OCI-LY1 (cell line): ENCODE measurements at regions not wholly inside any gene's neighbourhood (a gene's known extent, or its start where the extent isn't known, plus 50 kb on each side); places are given as distances from the start of the nearest gene placed in this dataset.

Experiments used
- H2AFZ ChIP-seq: fragments of 200-600 bp; sonication (generic), shearing (Covaris generic); 2 replicates; pipeline ENCODE4 v1.6.0; 2014; ENCODE audit warnings: antibody characterized with exemption, mild to moderate bottlenecking, low read length
- H3F3A ChIP-seq: fragments of 200-600 bp; sonication (generic), shearing (Covaris generic); 2 replicates; pipeline ENCODE4 v1.6.0; 2014; ENCODE audit warnings: mild to moderate bottlenecking, antibody characterized with exemption, low read length, moderate library complexity; ENCODE audit not compliant: insufficient read depth
- H3K27ac ChIP-seq: fragments of 200-600 bp; sonication (generic); 2 replicates; pipeline ENCODE4 v1.5.1; 2014; ENCODE audit warnings: low read length, mixed run types, mild to moderate bottlenecking, low read depth; ENCODE audit not compliant: poor library complexity, severe bottlenecking
- H3K27me3 ChIP-seq: fragments of 200-600 bp; sonication (generic); 2 replicates; pipeline ENCODE4 v1.6.0; 2014; ENCODE audit warnings: antibody characterized with exemption, mild to moderate bottlenecking, low read length, moderate library complexity; ENCODE audit not compliant: insufficient read depth
- H3K36me3 ChIP-seq: fragments of 200-600 bp; sonication (generic); 2 replicates; pipeline ENCODE4 v1.6.1; 2014; ENCODE audit warnings: mild to moderate bottlenecking, antibody characterized with exemption, low read length, moderate library complexity, mixed read lengths; ENCODE audit not compliant: insufficient read depth
- H3K4me1 ChIP-seq: fragments of 200-600 bp; sonication (generic); 2 replicates; pipeline ENCODE4 v1.5.1; 2014; ENCODE audit warnings: mild to moderate bottlenecking, low read length, moderate library complexity; ENCODE audit not compliant: insufficient read depth, severe bottlenecking
- H3K4me2 ChIP-seq: fragments of 200-600 bp; sonication (generic), shearing (Covaris generic); 2 replicates; pipeline ENCODE4 v1.6.1; 2014; ENCODE audit warnings: low read length
- H3K4me3 ChIP-seq: fragments of 200-600 bp; sonication (generic); 2 replicates; pipeline ENCODE4 v1.5.1; 2014; ENCODE audit warnings: low read length, low read depth, mild to moderate bottlenecking, mixed read lengths; ENCODE audit not compliant: poor library complexity, severe bottlenecking
- H3K79me2 ChIP-seq: fragments of 200-600 bp; shearing (Covaris generic); 2 replicates; pipeline ENCODE4 v1.6.1; 2016; ENCODE audit warnings: mixed run types, low read length, mixed read lengths; ENCODE audit not compliant: insufficient read depth
- H3K9ac ChIP-seq: fragments of 200-600 bp; sonication (generic), shearing (Covaris generic); 2 replicates; pipeline ENCODE4 v1.6.1; 2014; ENCODE audit warnings: mild to moderate bottlenecking, low read length, mixed read lengths
- H3K9me2 ChIP-seq: fragments of 200-600 bp; sonication (generic), shearing (Covaris generic); 2 replicates; pipeline ENCODE4 v1.6.1; 2014; ENCODE audit warnings: low read depth, mild to moderate bottlenecking, low read length, mixed read lengths
- H3K9me3 ChIP-seq: fragments of 200-600 bp; shearing (Covaris generic); 2 replicates; pipeline ENCODE4 v1.6.1; 2014; ENCODE audit warnings: low read length, mixed read lengths
- H4K20me1 ChIP-seq: fragments of 200-600 bp; sonication (generic), shearing (Covaris generic); 2 replicates; pipeline ENCODE4 v1.6.0; 2016; ENCODE audit warnings: mild to moderate bottlenecking, low read length; ENCODE audit not compliant: insufficient read depth
- CTCF ChIP-seq: fragments of 200-600 bp; sonication (generic), shearing (Covaris generic); IDR thresholded peaks from 2 replicates; pipeline ENCODE4 v1.5.1; 2017; ENCODE audit warnings: mild to moderate bottlenecking, antibody characterized with exemption, low read length, moderate library complexity, mixed read lengths
- EZH2 ChIP-seq: fragments of 200-600 bp; sonication (generic), shearing (Covaris generic); IDR thresholded peaks from 2 replicates; pipeline ENCODE4 v1.8.0; 2017; ENCODE audit warnings: borderline replicate concordance, mixed run types, mild to moderate bottlenecking, antibody characterized with exemption, low read length, moderate library complexity, mixed read lengths

GRCh38 chr9:129507805-129508204 is 113.1 kb downstream of the C9orf50 start:
- no peak for TF ChIP-seq EZH2
- TF ChIP-seq CTCF = no peak
- Histone ChIP-seq H3K4me1 (no peaks in the 10 kb centered on the region), H3K4me2 (no peak overlapping the region)

GRCh38 chr9:129506892-129507291 is 114.0 kb downstream of the C9orf50 start:
- TF ChIP-seq CTCF (no peak), EZH2 (no peak)

More at GRCh38 chr9:129507805-129508204, 113.1 kb downstream of the C9orf50 start:
- H3K9ac ChIP-seq = no peak overlapping the region
- no peaks in the 10 kb centered on the region for H4K20me1 ChIP-seq
- no peak overlapping the region for H3K27ac ChIP-seq
- H3K36me3 ChIP-seq = no peaks in the 10 kb centered on the region
- no peaks in the 10 kb centered on the region for H3F3A ChIP-seq
- no peak overlapping the region for H3K4me3 ChIP-seq
- no peaks in the 10 kb centered on the region for H3K9me2 ChIP-seq
- H3K79me2 ChIP-seq = no peaks in the 10 kb centered on the region
- no peaks in the 10 kb centered on the region for H3K9me3 ChIP-seq
- no peak overlapping the region for H2AFZ ChIP-seq
- H3K27me3 ChIP-seq = no peaks in the 10 kb centered on the region; the same call in 1 of the 2 replicates

GRCh38 chr9:129506041-129506440 is 114.9 kb downstream of the C9orf50 start:
- Histone ChIP-seq H3K79me2 (no peaks in the 10 kb centered on the region), H3K9me2 (no peaks in the 10 kb centered on the region), H3K4me3 (no peak overlapping the region), H3K27me3 (no peaks in the 10 kb centered on the region; the same call in 1 of the 2 replicates), H3K4me2 (no peak overlapping the region), H3K4me1 (no peaks in the 10 kb centered on the region), H4K20me1 (no peaks in the 10 kb centered on the region), H3K9me3 (no peaks in the 10 kb centered on the region), H3K27ac (no peak overlapping the region), H3K36me3 (no peaks in the 10 kb centered on the region), H3F3A (no peaks in the 10 kb centered on the region), H2AFZ (no peak overlapping the region), H3K9ac (no peak overlapping the region)
- no peak for TF ChIP-seq EZH2

More at GRCh38 chr9:129506892-129507291, 114.0 kb downstream of the C9orf50 start:
- no peak overlapping the region for H3K4me2 ChIP-seq
- H3K9ac ChIP-seq = no peak overlapping the region
- H3K27ac ChIP-seq = no peak overlapping the region
- H3K4me1 ChIP-seq = no peaks in the 10 kb centered on the region
- no peaks in the 10 kb centered on the region; the same call in 1 of the 2 replicates for H3K27me3 ChIP-seq
- H3K36me3 ChIP-seq = no peaks in the 10 kb centered on the region
- H3K4me3 ChIP-seq = no peak overlapping the region
- no peaks in the 10 kb centered on the region for H3K79me2 ChIP-seq
- no peaks in the 10 kb centered on the region for H4K20me1 ChIP-seq
- no peaks in the 10 kb centered on the region for H3K9me3 ChIP-seq
- no peaks in the 10 kb centered on the region for H3F3A ChIP-seq
- no peaks in the 10 kb centered on the region for H3K9me2 ChIP-seq
- no peak overlapping the region for H2AFZ ChIP-seq

GRCh38 chr9:129505270-129505902 is 115.5 kb downstream of the C9orf50 start:
- TF ChIP-seq CTCF (no peak), EZH2 (no peak)
- Histone ChIP-seq H3K9me3 (no peaks in the 10 kb centered on the region), H4K20me1 (no peaks in the 10 kb centered on the region), H3K4me2 (no peak overlapping the region), H3F3A (no peaks in the 10 kb centered on the region), H3K9me2 (no peaks in the 10 kb centered on the region), H2AFZ (no peak overlapping the region), H3K4me3 (no peak overlapping the region), H3K27ac (no peak overlapping the region), H3K9ac (no peak overlapping the region), H3K79me2 (no peaks in the 10 kb centered on the region), H3K36me3 (no peaks in the 10 kb centered on the region), H3K27me3 (no peaks in the 10 kb centered on the region; the same call in 1 of the 2 replicates), H3K4me1 (no peaks in the 10 kb centered on the region)
